ENCODE measurements at regions not wholly inside any gene's neighbourhood (a gene's known extent, or its start where the extent isn't known, plus 50 kb on each side); places are given as distances from the start of the nearest gene placed in this dataset.
"Not testable (repeated sequence)": the region's sequence is repeated elsewhere in the genome, so short reads cannot be mapped to it uniquely, and the experiment has no call there.

DNA sequence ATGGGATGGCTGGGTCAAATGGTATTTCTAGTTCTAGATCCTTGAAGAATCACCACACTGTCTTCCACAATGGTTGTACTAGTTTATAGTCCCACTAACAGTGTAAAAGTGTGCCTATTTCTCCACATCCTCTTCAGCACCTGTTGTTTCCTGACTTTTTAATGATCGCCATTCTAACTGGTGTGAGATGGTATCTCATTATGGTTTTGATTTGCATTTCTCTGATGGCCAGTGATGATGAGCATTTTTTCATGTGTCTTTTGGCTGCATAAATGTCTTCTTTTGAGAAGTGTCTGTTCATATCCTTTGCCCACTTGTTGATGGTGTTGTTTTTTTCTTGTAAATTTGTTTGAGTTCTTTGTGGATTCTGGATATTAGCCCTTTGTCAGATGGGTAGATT is 121.0 kb upstream of the TUT7 start:
- TF ChIP-seq POLR2AphosphoS5 (IDR thresholded peaks at IDR 0.05) = not testable (repeated sequence)
- TF ChIP-seq, protein P1, sequence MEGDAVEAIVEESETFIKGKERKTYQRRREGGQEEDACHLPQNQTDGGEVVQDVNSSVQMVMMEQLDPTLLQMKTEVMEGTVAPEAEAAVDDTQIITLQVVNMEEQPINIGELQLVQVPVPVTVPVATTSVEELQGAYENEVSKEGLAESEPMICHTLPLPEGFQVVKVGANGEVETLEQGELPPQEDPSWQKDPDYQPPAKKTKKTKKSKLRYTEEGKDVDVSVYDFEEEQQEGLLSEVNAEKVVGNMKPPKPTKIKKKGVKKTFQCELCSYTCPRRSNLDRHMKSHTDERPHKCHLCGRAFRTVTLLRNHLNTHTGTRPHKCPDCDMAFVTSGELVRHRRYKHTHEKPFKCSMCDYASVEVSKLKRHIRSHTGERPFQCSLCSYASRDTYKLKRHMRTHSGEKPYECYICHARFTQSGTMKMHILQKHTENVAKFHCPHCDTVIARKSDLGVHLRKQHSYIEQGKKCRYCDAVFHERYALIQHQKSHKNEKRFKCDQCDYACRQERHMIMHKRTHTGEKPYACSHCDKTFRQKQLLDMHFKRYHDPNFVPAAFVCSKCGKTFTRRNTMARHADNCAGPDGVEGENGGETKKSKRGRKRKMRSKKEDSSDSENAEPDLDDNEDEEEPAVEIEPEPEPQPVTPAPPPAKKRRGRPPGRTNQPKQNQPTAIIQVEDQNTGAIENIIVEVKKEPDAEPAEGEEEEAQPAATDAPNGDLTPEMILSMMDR (IDR thresholded peaks at IDR 0.05 in 8 of 11, conservative IDR thresholded peaks at IDR 0.05 in 3 of 11) = not testable (repeated sequence)

Data from spleen (tissue), 7 donors.